AG10803 (cell line): ENCODE measurements at regions not wholly inside any gene's neighbourhood (a gene's known extent, or its start where the extent isn't known, plus 50 kb on each side); places are given as distances from the start of the nearest gene placed in this dataset.

ENCODE experiments used
- DNase-seq: peaks from one replicate; pipeline ENCODE4 v3.0.0; 2010; ENCODE audit warnings: low read depth
- H3K4me3 ChIP-seq: 2 replicates; pipeline ENCODE4 v1.5.1; 2011; ENCODE audit warnings: mild to moderate bottlenecking, low read length, control low read depth
- TF ChIP-seq, protein P1 (sequence below): conservative IDR thresholded peaks from 2 replicates; pipeline ENCODE4 v1.5.1; 2011; ENCODE audit warnings: mild to moderate bottlenecking, low read length, control low read depth, inconsistent platforms

DNA sequence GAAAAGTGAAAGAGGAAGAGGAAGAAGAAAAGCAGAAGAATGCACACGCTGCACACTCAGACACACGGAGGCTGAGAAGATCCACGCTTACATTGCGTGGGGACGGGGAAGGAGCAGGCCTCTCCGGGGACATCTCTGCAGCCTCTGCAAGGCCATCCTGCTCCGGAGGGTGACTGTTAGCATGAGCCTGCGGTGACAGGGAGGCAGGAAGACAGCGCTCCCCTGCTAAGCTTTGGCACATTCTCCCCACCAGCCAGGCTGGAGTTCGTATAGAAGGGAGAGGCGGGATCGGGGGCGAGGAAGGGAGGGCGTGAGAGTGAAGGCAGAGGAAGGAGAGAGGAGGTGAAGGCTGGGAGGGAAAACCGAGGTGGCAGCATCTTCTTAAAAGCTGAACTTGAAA is 366.0 kb upstream of the SHH start:
- TF ChIP-seq, protein P1, sequence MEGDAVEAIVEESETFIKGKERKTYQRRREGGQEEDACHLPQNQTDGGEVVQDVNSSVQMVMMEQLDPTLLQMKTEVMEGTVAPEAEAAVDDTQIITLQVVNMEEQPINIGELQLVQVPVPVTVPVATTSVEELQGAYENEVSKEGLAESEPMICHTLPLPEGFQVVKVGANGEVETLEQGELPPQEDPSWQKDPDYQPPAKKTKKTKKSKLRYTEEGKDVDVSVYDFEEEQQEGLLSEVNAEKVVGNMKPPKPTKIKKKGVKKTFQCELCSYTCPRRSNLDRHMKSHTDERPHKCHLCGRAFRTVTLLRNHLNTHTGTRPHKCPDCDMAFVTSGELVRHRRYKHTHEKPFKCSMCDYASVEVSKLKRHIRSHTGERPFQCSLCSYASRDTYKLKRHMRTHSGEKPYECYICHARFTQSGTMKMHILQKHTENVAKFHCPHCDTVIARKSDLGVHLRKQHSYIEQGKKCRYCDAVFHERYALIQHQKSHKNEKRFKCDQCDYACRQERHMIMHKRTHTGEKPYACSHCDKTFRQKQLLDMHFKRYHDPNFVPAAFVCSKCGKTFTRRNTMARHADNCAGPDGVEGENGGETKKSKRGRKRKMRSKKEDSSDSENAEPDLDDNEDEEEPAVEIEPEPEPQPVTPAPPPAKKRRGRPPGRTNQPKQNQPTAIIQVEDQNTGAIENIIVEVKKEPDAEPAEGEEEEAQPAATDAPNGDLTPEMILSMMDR, result no peak
- no peak overlapping the region for H3K4me3 ChIP-seq
- no peak for DNase-seq

GRCh38 chr7:156177422-156178055 is 365.3 kb upstream of the SHH start:
- H3K4me3 ChIP-seq, result no peak overlapping the region
- TF ChIP-seq, protein P1, result no peak
- no peak for DNase-seq

GRCh38 chr7:156176039-156176438 is 363.8 kb upstream of the SHH start:
- TF ChIP-seq, protein P1, result no peak
- no peak overlapping the region for H3K4me3 ChIP-seq
- no peak for DNase-seq

DNA sequence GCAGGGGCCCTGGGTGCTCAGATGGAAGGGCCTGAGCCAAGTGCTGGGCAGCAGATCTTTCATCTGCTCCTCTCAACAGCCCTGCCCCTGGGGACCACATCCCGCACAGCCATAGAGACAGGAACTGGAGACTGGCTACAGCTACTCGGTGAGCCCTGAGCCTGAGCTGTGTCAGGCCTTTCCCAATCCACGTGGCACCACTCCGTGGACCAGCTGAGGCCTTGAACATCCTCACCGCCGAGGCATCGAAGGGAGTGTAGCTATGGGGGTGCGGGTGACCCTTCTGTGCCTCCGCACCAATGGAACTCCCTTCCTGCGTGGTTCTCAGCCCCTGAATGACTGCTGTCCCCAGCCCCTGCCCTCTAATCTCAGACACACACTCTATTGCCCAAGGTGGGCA is 362.7 kb upstream of the SHH start:
- H3K4me3 ChIP-seq, result no peak overlapping the region
- no peak for DNase-seq
- TF ChIP-seq, protein P1, result no peak

GRCh38 chr7:156174428-156174827 is 362.2 kb upstream of the SHH start:
- no peak overlapping the region for H3K4me3 ChIP-seq
- TF ChIP-seq, protein P1, result no peak
- DNase-seq, result no peak

GRCh38 chr7:156173748-156174353 is 361.6 kb upstream of the SHH start:
- DNase-seq, result no peak
- TF ChIP-seq, protein P1, result no peak
- no peak overlapping the region for H3K4me3 ChIP-seq

GRCh38 chr7:156173346-156173745 is 361.1 kb upstream of the SHH start:
- no peak overlapping the region for H3K4me3 ChIP-seq
- TF ChIP-seq, protein P1, result no peak
- DNase-seq, result no peak
